Activated CD4-positive, alpha-beta T cell treated with anti-CD3 and anti-CD28 coated beads, Interleukin-2, amount 50 U/mL, for 16 hours (primary cell): ENCODE measurements at regions not wholly inside any gene's neighbourhood (a gene's known extent, or its start where the extent isn't known, plus 50 kb on each side); places are given as distances from the start of the nearest gene placed in this dataset.
"Not testable (repeated sequence)": the region's sequence is repeated elsewhere in the genome, so short reads cannot be mapped to it uniquely, and the experiment has no call there.

ENCODE experiments used
- DNase-seq: peaks from one replicate; pipeline ENCODE4 v3.0.0-alpha.2; 2020

- no peak for DNase-seq
Measured at GRCh38 chr14:104230946-104231345, 92.6 kb downstream of the KIF26A start.

- no peak for DNase-seq
Measured at GRCh38 chr14:104232070-104232484, 93.7 kb downstream of the KIF26A start.

- not testable (repeated sequence) for DNase-seq
Measured at GRCh38 chr14:104234007-104234786, 95.8 kb downstream of the KIF26A start.

GRCh38 chr14:104235686-104236085, 97.3 kb downstream of the KIF26A start:
- DNase-seq: no peak

GRCh38 chr14:104237651-104238423, 99.5 kb downstream of the KIF26A start:
- DNase-seq: no peak

- DNase-seq: no peak
Measured at GRCh38 chr14:104238424-104239184, 100.2 kb downstream of the KIF26A start.

- no peak for DNase-seq
Measured at GRCh38 chr14:104239185-104239775, 100.9 kb downstream of the KIF26A start.

- DNase-seq: no peak
Measured at GRCh38 chr14:104239861-104240301, 101.5 kb downstream of the KIF26A start.

GRCh38 chr14:104240434-104241157, 102.2 kb downstream of the KIF26A start:
- DNase-seq: no peak

GRCh38 chr14:104243200-104243599, 104.8 kb downstream of the KIF26A start:
- no peak for DNase-seq

- no peak for DNase-seq
Measured at GRCh38 chr14:104244221-104245011, 106.0 kb downstream of the KIF26A start.

- no peak for DNase-seq
Measured at GRCh38 chr14:104245075-104245474, 106.7 kb downstream of the KIF26A start.

GRCh38 chr14:104245723-104246122, 107.3 kb downstream of the KIF26A start:
- DNase-seq: no peak

GRCh38 chr14:104246401-104247335, 108.3 kb downstream of the KIF26A start:
- DNase-seq: no peak

- no peak for DNase-seq
Measured at GRCh38 chr14:104247336-104248202, 109.2 kb downstream of the KIF26A start.

GRCh38 chr14:104248203-104249055, 110.0 kb downstream of the KIF26A start:
- DNase-seq: no peak

GRCh38 chr14:104249089-104249488, 110.7 kb downstream of the KIF26A start:
- no peak for DNase-seq

GRCh38 chr14:104249706-104250105, 111.3 kb downstream of the KIF26A start:
- DNase-seq: no peak
